ENCODE measurements at regions not wholly inside any gene's neighbourhood (a gene's known extent, or its start where the extent isn't known, plus 50 kb on each side); places are given as distances from the start of the nearest gene placed in this dataset.
A peak's percentile ranks its signal among the peaks of the same experiment; 100 is the strongest.
"Not testable (repeated sequence)": the region's sequence is repeated elsewhere in the genome, so short reads cannot be mapped to it uniquely, and the experiment has no call there.

DNA sequence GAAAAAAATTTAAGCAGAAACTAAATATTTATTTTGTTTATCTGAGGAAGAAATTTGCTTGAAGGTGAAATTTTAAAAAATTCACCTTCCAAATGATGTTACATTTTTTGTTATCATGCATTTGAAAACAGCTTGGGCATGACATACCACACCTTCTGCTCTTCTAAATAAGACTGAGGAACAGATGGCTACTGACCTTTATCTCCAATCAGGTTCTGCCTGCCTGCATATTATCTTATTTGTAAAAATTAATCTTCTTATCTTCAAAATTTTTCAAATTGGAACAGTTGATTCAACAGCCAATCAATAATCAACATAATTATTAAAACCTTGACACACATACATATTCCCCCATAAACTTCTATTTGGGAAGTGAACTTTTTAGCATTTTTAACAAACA, 641.8 kb upstream of the ZNF385D start:
- H3K4me1 ChIP-seq = no peaks in the 10 kb centered on the region
- intact Hi-C loops (cut with DNase I) = no loop called here
- H3K4me3 ChIP-seq = no peak overlapping the region
- H3K36me3 ChIP-seq = no peaks in the 10 kb centered on the region
- H3K27ac ChIP-seq = no peak overlapping the region
- no peaks in the 10 kb centered on the region for H3K27me3 ChIP-seq
- TF ChIP-seq, protein P1, sequence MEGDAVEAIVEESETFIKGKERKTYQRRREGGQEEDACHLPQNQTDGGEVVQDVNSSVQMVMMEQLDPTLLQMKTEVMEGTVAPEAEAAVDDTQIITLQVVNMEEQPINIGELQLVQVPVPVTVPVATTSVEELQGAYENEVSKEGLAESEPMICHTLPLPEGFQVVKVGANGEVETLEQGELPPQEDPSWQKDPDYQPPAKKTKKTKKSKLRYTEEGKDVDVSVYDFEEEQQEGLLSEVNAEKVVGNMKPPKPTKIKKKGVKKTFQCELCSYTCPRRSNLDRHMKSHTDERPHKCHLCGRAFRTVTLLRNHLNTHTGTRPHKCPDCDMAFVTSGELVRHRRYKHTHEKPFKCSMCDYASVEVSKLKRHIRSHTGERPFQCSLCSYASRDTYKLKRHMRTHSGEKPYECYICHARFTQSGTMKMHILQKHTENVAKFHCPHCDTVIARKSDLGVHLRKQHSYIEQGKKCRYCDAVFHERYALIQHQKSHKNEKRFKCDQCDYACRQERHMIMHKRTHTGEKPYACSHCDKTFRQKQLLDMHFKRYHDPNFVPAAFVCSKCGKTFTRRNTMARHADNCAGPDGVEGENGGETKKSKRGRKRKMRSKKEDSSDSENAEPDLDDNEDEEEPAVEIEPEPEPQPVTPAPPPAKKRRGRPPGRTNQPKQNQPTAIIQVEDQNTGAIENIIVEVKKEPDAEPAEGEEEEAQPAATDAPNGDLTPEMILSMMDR (IDR thresholded peaks at IDR 0.05) = no peak
- peaks cover 0 to 4% of the 10 kb centered on the region in 2 donors for H3K9me3 ChIP-seq
- ATAC-seq = no peak
- no peak for DNase-seq

DNA sequence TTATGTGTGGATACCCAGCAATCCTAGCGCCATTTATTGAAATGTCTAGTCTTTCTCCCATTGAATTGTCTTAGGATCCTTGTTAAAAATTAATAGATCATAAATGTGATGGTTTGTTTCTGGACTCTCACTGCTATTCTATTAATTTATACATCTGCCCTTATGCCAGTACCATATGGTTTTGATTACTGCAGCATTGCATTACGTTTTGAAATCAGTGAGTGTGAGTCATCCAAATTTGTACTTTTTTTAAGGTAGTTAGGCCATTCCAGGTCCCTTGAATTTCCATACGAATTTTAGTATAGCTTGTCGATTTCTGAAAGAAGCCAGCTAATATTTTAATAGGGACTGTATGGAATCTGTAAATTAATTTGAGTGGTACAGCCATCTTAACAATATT, 648.6 kb upstream of the ZNF385D start:
- intact Hi-C loops (cut with DNase I) = no loop called here
- no peaks in the 10 kb centered on the region for H3K27me3 ChIP-seq
- H3K27ac ChIP-seq = no peak overlapping the region
- no peak for ATAC-seq
- DNase-seq = no peak
- no peak overlapping the region for H3K4me3 ChIP-seq
- H3K36me3 ChIP-seq = no peaks in the 10 kb centered on the region
- peaks cover 0 to 11% of the 10 kb centered on the region in 2 donors for H3K9me3 ChIP-seq
- TF ChIP-seq, protein P1 (IDR thresholded peaks at IDR 0.05) = no peak
- H3K4me1 ChIP-seq = no peaks in the 10 kb centered on the region

DNA sequence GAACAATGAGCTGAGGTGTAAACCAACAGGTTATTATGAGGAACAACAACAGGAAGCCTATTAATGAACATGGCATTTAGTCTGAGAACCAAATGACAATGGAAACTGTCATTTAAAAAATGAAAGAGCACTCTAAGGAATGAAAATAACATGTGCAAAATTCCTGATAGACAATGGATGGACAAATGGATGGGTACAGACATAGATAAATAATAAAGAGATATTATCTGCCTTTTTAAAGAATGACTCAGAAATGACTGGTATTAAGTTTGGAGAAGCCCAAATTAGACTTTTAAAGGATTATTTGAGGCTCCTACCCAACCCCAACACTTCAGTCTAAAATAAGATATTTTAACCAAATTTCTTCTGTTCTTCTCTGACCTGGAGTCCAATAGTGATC, 650.5 kb upstream of the ZNF385D start:
- Histone ChIP-seq H3K9me3 (peaks cover 0 to 9% of the 10 kb centered on the region in 2 donors), H3K4me3 (no peak overlapping the region), H3K36me3 (no peaks in the 10 kb centered on the region), H3K27ac (no peak overlapping the region), H3K27me3 (no peaks in the 10 kb centered on the region), H3K4me1 (no peaks in the 10 kb centered on the region)
- ATAC-seq (no peak), DNase-seq (no peak)
- intact Hi-C loops (cut with DNase I) = no loop called here
- TF ChIP-seq, protein P1 (IDR thresholded peaks at IDR 0.05) = no peak

DNA sequence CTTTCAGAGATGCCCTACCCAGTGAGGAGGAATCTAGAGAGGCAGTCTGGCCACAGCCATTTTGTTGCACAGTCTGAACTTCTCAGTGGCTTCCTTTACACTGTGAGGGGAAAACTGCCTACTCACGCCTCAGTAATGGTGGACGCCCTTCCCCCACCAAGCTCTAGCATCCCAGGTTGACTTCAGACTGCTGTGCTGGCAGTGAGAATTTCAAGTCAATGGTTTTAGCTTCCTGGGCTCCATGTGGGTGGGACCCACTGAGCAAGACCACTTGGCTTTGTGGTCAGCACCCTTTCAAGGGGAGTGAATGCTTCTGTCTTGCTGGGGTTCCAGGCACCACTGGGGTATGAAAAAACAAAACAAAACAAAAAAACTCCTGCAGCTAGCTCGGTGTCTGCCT, 663.2 kb upstream of the ZNF385D start:
- DNase-seq (no peak), ATAC-seq (no peak)
- Histone ChIP-seq H3K9me3 (no peaks in the 10 kb centered on the region), H3K36me3 (no peaks in the 10 kb centered on the region), H3K27ac (no peak overlapping the region), H3K27me3 (no peaks in the 10 kb centered on the region), H3K4me3 (no peak overlapping the region), H3K4me1 (no peaks in the 10 kb centered on the region)
- intact Hi-C loops (cut with DNase I) = no loop called here
- TF ChIP-seq, protein P1 (IDR thresholded peaks at IDR 0.05) = no peak

DNA sequence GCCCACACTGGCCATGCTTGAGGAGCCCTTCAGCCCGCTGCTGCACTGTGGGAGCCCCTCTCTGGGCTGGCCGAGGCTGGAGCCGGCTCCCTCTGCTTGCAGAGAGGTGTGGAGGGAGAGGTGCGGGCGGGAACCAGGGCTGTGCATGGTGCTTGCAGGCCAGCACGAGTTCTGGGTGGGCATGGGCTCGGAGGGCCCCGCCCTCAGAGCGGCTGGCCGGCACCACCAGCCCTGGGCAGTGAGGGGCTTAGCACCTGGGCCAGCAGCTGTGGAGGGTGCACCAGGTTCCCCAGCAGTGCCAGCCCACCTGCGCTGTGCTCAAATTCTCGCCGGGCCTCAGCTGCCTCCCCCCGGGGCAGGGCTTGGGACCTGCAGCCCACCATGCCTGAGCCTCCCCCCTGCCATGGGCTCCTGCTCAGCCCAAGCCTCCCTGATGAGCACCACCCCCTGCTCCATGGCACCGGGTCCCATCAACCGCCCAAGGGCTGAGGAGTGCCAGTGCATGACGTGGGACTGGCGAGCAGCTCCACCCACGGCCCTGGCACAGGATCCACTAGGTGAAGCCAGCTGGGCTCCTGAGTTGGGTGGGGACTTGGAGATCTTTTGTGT, 665.9 kb upstream of the ZNF385D start:
- H3K36me3 ChIP-seq; ATAC-seq; H3K9me3 ChIP-seq; H3K4me3 ChIP-seq; H3K27me3 ChIP-seq; intact Hi-C loops (cut with DNase I); H3K27ac ChIP-seq; H3K4me1 ChIP-seq: not testable (repeated sequence)
- peak in 1 of 4 donors; percentile 47 for DNase-seq

DNA sequence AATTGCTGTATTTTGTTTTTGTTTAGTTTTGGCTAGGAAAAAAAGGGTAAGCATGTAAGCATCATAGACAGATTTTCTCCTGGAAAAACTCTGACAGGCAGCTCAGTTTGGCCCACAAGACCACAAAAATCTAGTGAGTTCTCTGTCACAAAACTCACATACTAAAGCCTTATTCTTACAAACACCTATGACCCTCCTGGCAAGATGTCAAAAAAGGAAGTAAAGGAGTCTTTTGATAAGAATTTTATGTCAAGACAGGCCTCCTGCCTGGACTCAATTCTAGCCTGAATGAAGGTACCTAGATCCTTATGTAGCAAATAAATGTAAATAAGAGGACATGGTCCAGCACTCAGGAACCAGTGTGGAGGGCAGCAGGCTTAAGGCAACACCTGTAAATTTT, 668.3 kb upstream of the ZNF385D start:
- no peak overlapping the region for H3K27ac ChIP-seq
- H3K4me3 ChIP-seq = no peak overlapping the region
- TF ChIP-seq, protein P1 (IDR thresholded peaks at IDR 0.05) = no peak
- DNase-seq (no peak), ATAC-seq (no peak)
- no peaks in the 10 kb centered on the region for H3K36me3 ChIP-seq
- intact Hi-C loops (cut with DNase I) = no loop called here
- H3K4me1 ChIP-seq = no peaks in the 10 kb centered on the region
- no peaks in the 10 kb centered on the region for H3K9me3 ChIP-seq
- H3K27me3 ChIP-seq = no peaks in the 10 kb centered on the region

Measured in left lung (tissue), 4 donors.